Upper lobe of left lung (tissue), 4 donors: ENCODE measurements at regions not wholly inside any gene's neighbourhood (a gene's known extent, or its start where the extent isn't known, plus 50 kb on each side); places are given as distances from the start of the nearest gene placed in this dataset.

ENCODE experiments used
- EP300 ChIP-seq, 4 donors: sonication (generic); formaldehyde crosslinking; IDR thresholded peaks; one replicate each; pipeline ENCODE4 v1.5.1; 2017; ENCODE audit warnings: antibody characterized with exemption in 4 of 4, control low read depth in 2 of 4
- POLR2A ChIP-seq, 4 donors: fragments of 450-650 bp; IDR thresholded peaks; one replicate each; pipeline ENCODE4 v1.5.1; 2016 to 2017; ENCODE audit warnings: antibody characterized with exemption in 4 of 4, mild to moderate bottlenecking in 2 of 4
- POLR2AphosphoS5 ChIP-seq, 2 donors: sonication (generic); formaldehyde crosslinking; IDR thresholded peaks; one replicate each; pipeline ENCODE4 v1.5.1; 2017; ENCODE audit warnings: antibody characterized with exemption in 2 of 2
- TF ChIP-seq, protein P1 (sequence below), 6 experiments: fragments of 450-650 bp in 4 of 6; fragments of 200-600 bp in 2 of 6; sonication (generic) in 2 of 6; IDR thresholded peaks; one replicate each; pipeline ENCODE4 v1.5.1; 2016 to 2019; ENCODE audit warnings: antibody characterized with exemption in 6 of 6

DNA sequence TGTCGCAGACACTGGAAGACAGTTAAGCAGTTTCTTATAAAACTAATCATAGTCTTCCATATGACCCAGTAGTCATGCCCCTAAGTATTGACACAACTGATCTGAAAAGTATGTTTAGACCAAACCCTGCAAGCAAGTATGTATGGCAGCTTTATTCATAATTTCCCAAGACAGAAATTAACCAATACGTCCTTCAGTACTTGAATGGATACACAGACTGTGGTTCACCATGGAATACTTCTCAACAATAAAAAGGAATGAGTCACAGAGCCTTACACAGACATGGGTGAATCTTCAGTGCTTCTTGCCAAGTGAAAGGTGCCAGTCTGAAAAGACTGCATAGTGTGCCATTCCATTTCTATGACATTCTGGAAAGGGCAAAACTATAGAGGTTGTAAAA, 50.2 kb upstream of the AKR1E2 start:
- TF ChIP-seq POLR2AphosphoS5 (IDR thresholded peaks at IDR 0.05) (no peak), POLR2A (IDR thresholded peaks at IDR 0.05) (no peak), EP300 (IDR thresholded peaks at IDR 0.05) (no peak)
- TF ChIP-seq, protein P1, sequence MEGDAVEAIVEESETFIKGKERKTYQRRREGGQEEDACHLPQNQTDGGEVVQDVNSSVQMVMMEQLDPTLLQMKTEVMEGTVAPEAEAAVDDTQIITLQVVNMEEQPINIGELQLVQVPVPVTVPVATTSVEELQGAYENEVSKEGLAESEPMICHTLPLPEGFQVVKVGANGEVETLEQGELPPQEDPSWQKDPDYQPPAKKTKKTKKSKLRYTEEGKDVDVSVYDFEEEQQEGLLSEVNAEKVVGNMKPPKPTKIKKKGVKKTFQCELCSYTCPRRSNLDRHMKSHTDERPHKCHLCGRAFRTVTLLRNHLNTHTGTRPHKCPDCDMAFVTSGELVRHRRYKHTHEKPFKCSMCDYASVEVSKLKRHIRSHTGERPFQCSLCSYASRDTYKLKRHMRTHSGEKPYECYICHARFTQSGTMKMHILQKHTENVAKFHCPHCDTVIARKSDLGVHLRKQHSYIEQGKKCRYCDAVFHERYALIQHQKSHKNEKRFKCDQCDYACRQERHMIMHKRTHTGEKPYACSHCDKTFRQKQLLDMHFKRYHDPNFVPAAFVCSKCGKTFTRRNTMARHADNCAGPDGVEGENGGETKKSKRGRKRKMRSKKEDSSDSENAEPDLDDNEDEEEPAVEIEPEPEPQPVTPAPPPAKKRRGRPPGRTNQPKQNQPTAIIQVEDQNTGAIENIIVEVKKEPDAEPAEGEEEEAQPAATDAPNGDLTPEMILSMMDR (IDR thresholded peaks at IDR 0.05): no peak
